Caco-2 (cell line): ENCODE measurements at regions not wholly inside any gene's neighbourhood (a gene's known extent, or its start where the extent isn't known, plus 50 kb on each side); places are given as distances from the start of the nearest gene placed in this dataset.

Experiments used
- BruUV-seq: library from RNA; stranded (reverse); fragments of 400-500 nt; replicated peaks from 2 replicates; lab custom pipeline; 2021; lab: Mats Ljungman, UMichigan
- CTCF ChIA-PET: fragments of 300-600 bp; sonication (Branson Sonifier 250); formaldehyde crosslinking; loops from one replicate; lab custom pipeline; 2022; ENCODE audit warnings: antibody characterized with exemption; lab: Charles Lee
- POLR2A ChIA-PET: fragments of 300-600 bp; sonication (Branson Sonifier 250); formaldehyde crosslinking; loops from one replicate; lab custom pipeline; 2022; ENCODE audit warnings: antibody characterized with exemption; lab: Charles Lee
- DNase-seq, 2 experiments: peaks; one replicate each; pipeline versions ENCODE4 v3.0.0 to v3.0.0-alpha.2; 2020 to 2022
- H3K27me3 ChIP-seq: replicated peaks from 2 replicates; pipeline ENCODE4 v1.6.0; 2011; ENCODE audit warnings: low read length; ENCODE audit not compliant: control insufficient read depth, insufficient read depth
- H3K36me3 ChIP-seq: 2 replicates; pipeline ENCODE4 v1.5.1; 2011; ENCODE audit warnings: low read length; ENCODE audit not compliant: control insufficient read depth, insufficient read depth
- H3K4me1 ChIP-seq: fragments of 250-450 bp; sonication (Bioruptor Pico); 2 replicates; pipeline ENCODE4 v1.5.1; 2020; ENCODE audit warnings: mild to moderate bottlenecking
- H3K4me3 ChIP-seq: 2 replicates; pipeline ENCODE4 v1.5.1; 2011; ENCODE audit warnings: low read depth, mild to moderate bottlenecking, control low read depth, low read length
- H3K9me3 ChIP-seq: fragments of 250-450 bp; sonication (Bioruptor Pico); 2 replicates; pipeline ENCODE4 v1.5.1; 2020; ENCODE audit warnings: mild to moderate bottlenecking, moderate library complexity
- H3K27ac Mint-ChIP-seq: one replicate; pipeline ENCODE4 v1.8.0; 2022; ENCODE audit warnings: mixed read lengths; ENCODE audit not compliant: unreplicated experiment
- H3K27me3 Mint-ChIP-seq: one replicate; pipeline ENCODE4 v1.8.0; 2022; ENCODE audit warnings: mixed read lengths; ENCODE audit not compliant: insufficient read depth, unreplicated experiment
- H3K36me3 Mint-ChIP-seq: one replicate; pipeline ENCODE4 v1.8.0; 2022; ENCODE audit warnings: mild to moderate bottlenecking, mixed read lengths; ENCODE audit not compliant: insufficient read depth, unreplicated experiment
- H3K4me1 Mint-ChIP-seq: one replicate; pipeline ENCODE4 v1.8.0; 2022; ENCODE audit warnings: low read depth, mixed read lengths; ENCODE audit not compliant: unreplicated experiment
- H3K4me3 Mint-ChIP-seq: one replicate; pipeline ENCODE4 v1.8.0; 2022; ENCODE audit warnings: mild to moderate bottlenecking, moderate library complexity, mixed read lengths; ENCODE audit not compliant: unreplicated experiment
- H3K9me3 Mint-ChIP-seq: one replicate; pipeline ENCODE4 v1.8.0; 2022; ENCODE audit warnings: mixed read lengths; ENCODE audit not compliant: unreplicated experiment
- intact Hi-C: fragments of 100-400 bp; cut with micrococcal nuclease; formaldehyde crosslinking; loops from one replicate; pipeline ENCODE4 v1.10.0; 2022; ENCODE audit not compliant: unreplicated experiment
- TF ChIP-seq, protein P1 (sequence below), 2 experiments: fragments of 200-600 bp in 1 of 2; IDR thresholded peaks; 1 replicate in 1 of 2; 2 replicates in 1 of 2; pipeline versions ENCODE4 v1.5.1 to v1.8.0; 2011 to 2022; ENCODE audit warnings: antibody characterized with exemption in 1 of 2, control low read depth in 1 of 2, inconsistent platforms in 1 of 2, low read depth in 1 of 2, low read length in 1 of 2, mild to moderate bottlenecking in 1 of 2, moderate library complexity in 1 of 2; ENCODE audit not compliant: insufficient read depth in 1 of 2, severe bottlenecking in 1 of 2, unreplicated experiment in 1 of 2

DNA sequence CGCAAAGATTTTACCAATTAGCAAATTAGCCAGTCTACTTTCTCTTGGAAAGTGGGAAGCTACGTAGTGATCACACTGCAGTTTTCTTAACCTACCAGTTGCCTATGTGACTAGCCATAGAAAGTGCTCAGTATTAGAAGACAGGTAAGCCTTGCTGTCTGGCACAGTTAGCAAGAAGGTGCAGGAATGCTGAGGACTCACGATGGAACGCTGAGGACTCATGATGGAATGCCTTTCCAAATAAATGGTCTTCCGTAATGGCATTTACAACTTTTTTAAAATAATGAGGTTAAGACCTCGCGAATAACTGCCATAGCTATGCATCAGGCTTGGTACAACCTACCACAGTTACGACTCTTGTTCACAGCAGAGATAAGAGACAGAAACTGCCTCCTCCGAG, 1645.6 kb upstream of the MIR17HG start:
- BruUV-seq: no TSS peak
- DNase-seq: no peak
- no peaks in the 10 kb centered on the region for H3K4me1 ChIP-seq
- Mint-ChIP-seq H3K9me3 (peaks cover 20% of the 10 kb centered on the region), H3K27me3 (no peaks in the 10 kb centered on the region), H3K4me1 (no peaks in the 10 kb centered on the region), H3K4me3 (no peak overlapping the region), H3K36me3 (no peaks in the 10 kb centered on the region), H3K27ac (no peak overlapping the region)
- POLR2A ChIA-PET: no interaction called here
- H3K9me3 ChIP-seq: peaks cover 4% of the 10 kb centered on the region; the same call in 1 of the 2 replicates
- intact Hi-C loops: no loop called here
- no peaks in the 10 kb centered on the region for H3K36me3 ChIP-seq
- TF ChIP-seq, protein P1, sequence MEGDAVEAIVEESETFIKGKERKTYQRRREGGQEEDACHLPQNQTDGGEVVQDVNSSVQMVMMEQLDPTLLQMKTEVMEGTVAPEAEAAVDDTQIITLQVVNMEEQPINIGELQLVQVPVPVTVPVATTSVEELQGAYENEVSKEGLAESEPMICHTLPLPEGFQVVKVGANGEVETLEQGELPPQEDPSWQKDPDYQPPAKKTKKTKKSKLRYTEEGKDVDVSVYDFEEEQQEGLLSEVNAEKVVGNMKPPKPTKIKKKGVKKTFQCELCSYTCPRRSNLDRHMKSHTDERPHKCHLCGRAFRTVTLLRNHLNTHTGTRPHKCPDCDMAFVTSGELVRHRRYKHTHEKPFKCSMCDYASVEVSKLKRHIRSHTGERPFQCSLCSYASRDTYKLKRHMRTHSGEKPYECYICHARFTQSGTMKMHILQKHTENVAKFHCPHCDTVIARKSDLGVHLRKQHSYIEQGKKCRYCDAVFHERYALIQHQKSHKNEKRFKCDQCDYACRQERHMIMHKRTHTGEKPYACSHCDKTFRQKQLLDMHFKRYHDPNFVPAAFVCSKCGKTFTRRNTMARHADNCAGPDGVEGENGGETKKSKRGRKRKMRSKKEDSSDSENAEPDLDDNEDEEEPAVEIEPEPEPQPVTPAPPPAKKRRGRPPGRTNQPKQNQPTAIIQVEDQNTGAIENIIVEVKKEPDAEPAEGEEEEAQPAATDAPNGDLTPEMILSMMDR (IDR thresholded peaks at IDR 0.05; ENCODE audit: insufficient read depth in 1 of 2, low read depth in 1 of 2, low read length in 1 of 2, severe bottlenecking in 1 of 2, unreplicated experiment in 1 of 2): no peak
- no peak overlapping the region for H3K4me3 ChIP-seq
- CTCF ChIA-PET: no interaction called here
- H3K27me3 ChIP-seq: no peaks in the 10 kb centered on the region

DNA sequence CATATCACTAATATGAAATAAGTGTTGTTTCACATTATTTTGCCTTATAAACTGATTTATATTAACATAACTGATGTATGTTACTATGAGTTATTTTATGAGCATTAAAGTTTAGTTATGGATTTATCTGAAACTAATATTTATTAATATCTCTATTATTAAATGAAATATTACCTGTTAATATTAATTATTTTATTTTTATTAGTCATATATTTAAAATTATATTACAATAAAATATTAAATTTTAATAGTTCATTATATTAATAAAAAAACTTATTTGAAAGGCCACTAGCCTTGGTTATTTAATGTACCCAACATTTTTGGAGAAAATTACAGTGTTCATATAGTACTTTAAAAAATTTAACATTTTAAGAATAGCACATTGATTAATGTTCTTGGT, 1643.4 kb upstream of the MIR17HG start:
- Mint-ChIP-seq H3K27me3 (no peaks in the 10 kb centered on the region), H3K36me3 (no peaks in the 10 kb centered on the region), H3K4me3 (no peak overlapping the region), H3K9me3 (peaks cover 20% of the 10 kb centered on the region), H3K4me1 (no peaks in the 10 kb centered on the region), H3K27ac (no peak overlapping the region)
- Histone ChIP-seq H3K9me3 (peaks cover 4% of the 10 kb centered on the region; the same call in 1 of the 2 replicates), H3K4me1 (no peaks in the 10 kb centered on the region), H3K27me3 (no peaks in the 10 kb centered on the region), H3K36me3 (no peaks in the 10 kb centered on the region), H3K4me3 (no peak overlapping the region)
- intact Hi-C loops: no loop called here
- no TSS peak for BruUV-seq
- POLR2A ChIA-PET: no interaction called here
- CTCF ChIA-PET: no interaction called here
- TF ChIP-seq, protein P1 (IDR thresholded peaks at IDR 0.05; ENCODE audit: insufficient read depth in 1 of 2, low read depth in 1 of 2, low read length in 1 of 2, severe bottlenecking in 1 of 2, unreplicated experiment in 1 of 2): no peak
- DNase-seq: no peak

DNA sequence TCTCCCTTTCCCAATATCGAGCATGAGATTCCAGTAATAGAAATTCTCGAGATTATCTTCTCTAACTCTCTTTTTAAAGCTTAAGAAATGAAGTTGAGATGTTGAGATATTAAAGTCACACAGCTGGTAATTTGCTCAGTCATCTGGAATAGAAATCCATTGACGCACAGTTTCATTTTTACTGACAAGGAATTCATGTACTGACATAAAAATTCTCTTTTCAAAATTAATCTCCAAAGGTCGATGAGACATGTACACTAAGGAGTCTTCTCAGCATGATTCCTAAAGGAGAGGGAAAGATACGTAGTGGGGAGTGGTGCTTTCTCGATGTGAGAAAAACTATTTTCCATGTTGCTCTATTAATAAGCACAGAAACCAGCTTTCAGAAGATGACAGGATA, 1639.5 kb upstream of the MIR17HG start:
- no peaks in the 10 kb centered on the region for H3K9me3 ChIP-seq
- intact Hi-C loops: no loop called here

More for the DNA sequence above, 1639.5 kb upstream of the MIR17HG start:
- H3K27ac Mint-ChIP-seq: no peak overlapping the region
- H3K4me3 Mint-ChIP-seq: no peak overlapping the region
- H3K36me3 Mint-ChIP-seq: no peaks in the 10 kb centered on the region
- no peaks in the 10 kb centered on the region for H3K27me3 ChIP-seq
- H3K4me3 ChIP-seq: no peak overlapping the region
- TF ChIP-seq, protein P1 (IDR thresholded peaks at IDR 0.05; ENCODE audit: insufficient read depth in 1 of 2, low read depth in 1 of 2, low read length in 1 of 2, severe bottlenecking in 1 of 2, unreplicated experiment in 1 of 2): no peak
- no peak for DNase-seq
- no peaks in the 10 kb centered on the region for H3K27me3 Mint-ChIP-seq
- ChIA-PET CTCF (no interaction called here), POLR2A (no interaction called here)
- BruUV-seq: no TSS peak
- H3K9me3 Mint-ChIP-seq: peaks cover 10% of the 10 kb centered on the region
- H3K4me1 ChIP-seq: no peaks in the 10 kb centered on the region
- H3K36me3 ChIP-seq: no peaks in the 10 kb centered on the region
- no peaks in the 10 kb centered on the region for H3K4me1 Mint-ChIP-seq
